GM13976 (cell line): ENCODE measurements at regions not wholly inside any gene's neighbourhood (a gene's known extent, or its start where the extent isn't known, plus 50 kb on each side); places are given as distances from the start of the nearest gene placed in this dataset.
"Not testable (repeated sequence)": the region's sequence is repeated elsewhere in the genome, so short reads cannot be mapped to it uniquely, and the experiment has no call there.

ENCODE experiments used
- DNase-seq: peaks from one replicate; pipeline ENCODE4 v3.0.0; 2012; ENCODE audit warnings: low spot score
- CTCF ChIP-seq: IDR thresholded peaks from 2 replicates; pipeline ENCODE4 v1.5.1; 2012; ENCODE audit warnings: borderline replicate concordance, mild to moderate bottlenecking; ENCODE audit not compliant: insufficient read depth; ENCODE audit errors: extremely low read depth, missing control alignments, control extremely low read depth
- in situ Hi-C: fragments of 300-500 bp; cut with MboI; formaldehyde crosslinking; loops from one replicate; pipeline ENCODE4 v1.12.0; 2022; ENCODE audit warnings: low sequenced_read_pairs, mixed read lengths, inconsistent platforms; ENCODE audit not compliant: unreplicated experiment

GRCh38 chr21:31586118-31586517, 73.4 kb upstream of the SOD1 start:
- TF ChIP-seq CTCF: no peak
- in situ Hi-C loops: loop anchor here (10.0 kb wide), 2 partner anchors 381 to 471 kb away; no protein-coding TSS in a partner anchor
- DNase-seq: no peak

- in situ Hi-C loops: loop anchor here (10.0 kb wide), 2 partner anchors 379 to 469 kb away; no protein-coding TSS in a partner anchor
- DNase-seq: not testable (repeated sequence)
Observed at GRCh38 chr21:31583937-31584336, 75.6 kb upstream of the SOD1 start.

- no peak for DNase-seq
- TF ChIP-seq CTCF: no peak
- in situ Hi-C loops: loop anchor here (10.0 kb wide), 2 partner anchors 379 to 469 kb away; no protein-coding TSS in a partner anchor
Observed at GRCh38 chr21:31583498-31583897, 76.0 kb upstream of the SOD1 start.

- peak; percentile 62 for DNase-seq
- TF ChIP-seq CTCF: peak; percentile 74
- in situ Hi-C loops: loop anchor here (10.0 kb wide), 2 partner anchors 376 to 466 kb away; no protein-coding TSS in a partner anchor
Observed at GRCh38 chr21:31580866-31581276, 78.6 kb upstream of the SOD1 start.

GRCh38 chr21:31577271-31577670, 82.2 kb upstream of the SOD1 start:
- no peak for TF ChIP-seq CTCF
- DNase-seq: no peak
- in situ Hi-C loops: no loop called here

- no peak for TF ChIP-seq CTCF
- in situ Hi-C loops: no loop called here
- DNase-seq: no peak
Observed at GRCh38 chr21:31576428-31576827, 83.1 kb upstream of the SOD1 start.

- in situ Hi-C loops: no loop called here
- no peak for TF ChIP-seq CTCF
- no peak for DNase-seq
Observed at GRCh38 chr21:31573217-31573616, 86.3 kb upstream of the SOD1 start.

GRCh38 chr21:31571879-31572278, 87.6 kb upstream of the SOD1 start:
- DNase-seq: no peak
- in situ Hi-C loops: no loop called here
- no peak for TF ChIP-seq CTCF
